Keratinocyte (primary cell): ENCODE measurements at regions not wholly inside any gene's neighbourhood (a gene's known extent, or its start where the extent isn't known, plus 50 kb on each side); places are given as distances from the start of the nearest gene placed in this dataset.

ENCODE experiments used
- DNase-seq: peaks from one replicate; pipeline ENCODE4 v3.0.0-alpha.2; 2011; ENCODE audit warnings: low read depth, missing footprints, low spot score
- FAIRE-seq: peaks from 2 replicates; lab custom pipeline; 2011; peaks lifted over from hg19 to GRCh38; lab: Jason Lieb, UNC
- H2AFZ ChIP-seq: 2 replicates; pipeline ENCODE4 v1.6.0; 2012; ENCODE audit warnings: low read length, control low read depth, inconsistent platforms; ENCODE audit not compliant: control insufficient read depth
- H3K27ac ChIP-seq: 2 replicates; pipeline ENCODE4 v1.5.1; 2011; ENCODE audit warnings: low read length; ENCODE audit not compliant: control insufficient read depth, insufficient read depth
- H3K27me3 ChIP-seq: 3 replicates; pipeline ENCODE4 v1.6.0; 2011; ENCODE audit warnings: low read length; ENCODE audit not compliant: control insufficient read depth, insufficient read depth; ENCODE audit errors: extremely low read depth
- H3K36me3 ChIP-seq, 2 experiments: 2 replicates in 1 of 2; 3 replicates in 1 of 2; pipeline ENCODE4 v1.5.1; 2011; ENCODE audit warnings: low read length in 2 of 2, mild to moderate bottlenecking in 1 of 2; ENCODE audit not compliant: control insufficient read depth in 2 of 2, insufficient read depth in 2 of 2; ENCODE audit errors: extremely low read depth in 1 of 2
- H3K4me1 ChIP-seq: 3 replicates; pipeline ENCODE4 v1.5.1; 2011; ENCODE audit warnings: low read length; ENCODE audit not compliant: control insufficient read depth, insufficient read depth; ENCODE audit errors: extremely low read depth
- H3K4me2 ChIP-seq: 3 replicates; pipeline ENCODE4 v1.6.0; 2011; ENCODE audit warnings: low read depth, low read length; ENCODE audit not compliant: control insufficient read depth, insufficient read depth; ENCODE audit errors: extremely low read depth
- H3K4me3 ChIP-seq, 3 experiments: fragments of 200-600 bp in 1 of 3; sonication (generic) in 1 of 3; 2 replicates in 2 of 3; 3 replicates in 1 of 3; pipeline ENCODE4 v1.5.1; 2011 to 2016; ENCODE audit warnings: low read length in 3 of 3, mild to moderate bottlenecking in 3 of 3, control low read depth in 2 of 3, inconsistent platforms in 1 of 3, low read depth in 1 of 3, mixed read lengths in 1 of 3, mixed run types in 1 of 3, moderate library complexity in 1 of 3; ENCODE audit not compliant: control insufficient read depth in 2 of 3, insufficient read depth in 2 of 3; ENCODE audit errors: extremely low read depth in 1 of 3
- H3K79me2 ChIP-seq: 2 replicates; pipeline ENCODE4 v1.6.0; 2012; ENCODE audit warnings: low read length; ENCODE audit not compliant: control insufficient read depth, insufficient read depth
- H3K9ac ChIP-seq: 3 replicates; pipeline ENCODE4 v1.6.0; 2011; ENCODE audit warnings: low read length; ENCODE audit not compliant: control insufficient read depth, insufficient read depth; ENCODE audit errors: extremely low read depth
- H3K9me1 ChIP-seq: 3 replicates; pipeline ENCODE4 v1.6.0; 2011; ENCODE audit warnings: low read length; ENCODE audit not compliant: control insufficient read depth, insufficient read depth; ENCODE audit errors: extremely low read depth
- H3K9me3 ChIP-seq: 2 replicates; pipeline ENCODE4 v1.5.1; 2012; ENCODE audit warnings: low read depth, low read length; ENCODE audit not compliant: control insufficient read depth
- H4K20me1 ChIP-seq: 3 replicates; pipeline ENCODE4 v1.6.0; 2011; ENCODE audit warnings: low read length; ENCODE audit not compliant: control insufficient read depth, insufficient read depth; ENCODE audit errors: extremely low read depth
- EZH2 ChIP-seq: IDR thresholded peaks from one replicate; pipeline ENCODE4 v1.6.1; 2012; ENCODE audit warnings: inconsistent platforms, mild to moderate bottlenecking, low read length, moderate library complexity
- dilution Hi-C: fragments of 300-500 bp; cut with MboI; formaldehyde crosslinking; loops from one replicate; pipeline ENCODE4 v1.7.0; 2020; ENCODE audit warnings: low sequenced_read_pairs; ENCODE audit not compliant: extremely low pct_ligation_motif_present
- TF ChIP-seq, protein P1 (sequence below), 3 experiments: IDR thresholded peaks in 1 of 3; conservative IDR thresholded peaks in 1 of 3; optimal IDR thresholded peaks in 1 of 3; 2 replicates in 2 of 3; 3 replicates in 1 of 3; pipeline versions ENCODE3 to v1.5.1; 2011; ENCODE audit warnings: low read length in 3 of 3, mild to moderate bottlenecking in 3 of 3, moderate library complexity in 2 of 3, control low read depth in 1 of 3, inconsistent platforms in 1 of 3; ENCODE audit not compliant: insufficient read depth in 2 of 3; ENCODE audit errors: extremely low read depth in 1 of 3

DNA sequence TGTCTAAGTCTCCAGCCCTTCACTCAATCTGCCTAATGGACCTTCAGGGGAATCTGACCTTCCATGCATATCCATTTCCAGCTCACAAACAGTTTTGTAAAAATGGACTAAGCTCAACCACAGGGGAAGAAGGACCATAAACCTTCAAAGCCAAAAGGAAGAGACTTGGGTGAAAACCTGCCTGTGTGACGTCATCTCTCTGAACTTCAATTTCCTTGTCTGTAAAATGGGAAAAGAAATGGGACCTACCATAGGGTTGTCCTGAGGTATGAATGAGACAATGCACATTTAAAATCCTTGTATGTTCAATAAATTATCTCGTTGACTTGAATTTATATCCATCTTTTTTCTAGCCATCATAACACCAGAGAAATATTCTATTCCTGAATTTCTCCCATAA lies 370.7 kb downstream of the INSC start:
- Histone ChIP-seq H4K20me1 (no peaks in the 10 kb centered on the region), H3K27me3 (no peaks in the 10 kb centered on the region), H2AFZ (no peak overlapping the region), H3K27ac (no peak overlapping the region), H3K4me3 (no peak overlapping the region), H3K9me3 (no peaks in the 10 kb centered on the region), H3K4me1 (no peaks in the 10 kb centered on the region), H3K4me2 (no peak overlapping the region), H3K36me3 (no peaks in the 10 kb centered on the region), H3K9me1 (no peaks in the 10 kb centered on the region), H3K9ac (no peak overlapping the region), H3K79me2 (no peaks in the 10 kb centered on the region)
- TF ChIP-seq, protein P1, sequence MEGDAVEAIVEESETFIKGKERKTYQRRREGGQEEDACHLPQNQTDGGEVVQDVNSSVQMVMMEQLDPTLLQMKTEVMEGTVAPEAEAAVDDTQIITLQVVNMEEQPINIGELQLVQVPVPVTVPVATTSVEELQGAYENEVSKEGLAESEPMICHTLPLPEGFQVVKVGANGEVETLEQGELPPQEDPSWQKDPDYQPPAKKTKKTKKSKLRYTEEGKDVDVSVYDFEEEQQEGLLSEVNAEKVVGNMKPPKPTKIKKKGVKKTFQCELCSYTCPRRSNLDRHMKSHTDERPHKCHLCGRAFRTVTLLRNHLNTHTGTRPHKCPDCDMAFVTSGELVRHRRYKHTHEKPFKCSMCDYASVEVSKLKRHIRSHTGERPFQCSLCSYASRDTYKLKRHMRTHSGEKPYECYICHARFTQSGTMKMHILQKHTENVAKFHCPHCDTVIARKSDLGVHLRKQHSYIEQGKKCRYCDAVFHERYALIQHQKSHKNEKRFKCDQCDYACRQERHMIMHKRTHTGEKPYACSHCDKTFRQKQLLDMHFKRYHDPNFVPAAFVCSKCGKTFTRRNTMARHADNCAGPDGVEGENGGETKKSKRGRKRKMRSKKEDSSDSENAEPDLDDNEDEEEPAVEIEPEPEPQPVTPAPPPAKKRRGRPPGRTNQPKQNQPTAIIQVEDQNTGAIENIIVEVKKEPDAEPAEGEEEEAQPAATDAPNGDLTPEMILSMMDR (optimal IDR thresholded peaks at IDR 0.05 in 1 of 3, IDR thresholded peaks at IDR 0.05 in 1 of 3, conservative IDR thresholded peaks at IDR 0.05 in 1 of 3; ENCODE audit: extremely low read depth in 1 of 3, insufficient read depth in 2 of 3, low read length in 3 of 3): no peak
- no peak for TF ChIP-seq EZH2
- no peak for DNase-seq
- no peak for FAIRE-seq
- dilution Hi-C loops: no loop called here

DNA sequence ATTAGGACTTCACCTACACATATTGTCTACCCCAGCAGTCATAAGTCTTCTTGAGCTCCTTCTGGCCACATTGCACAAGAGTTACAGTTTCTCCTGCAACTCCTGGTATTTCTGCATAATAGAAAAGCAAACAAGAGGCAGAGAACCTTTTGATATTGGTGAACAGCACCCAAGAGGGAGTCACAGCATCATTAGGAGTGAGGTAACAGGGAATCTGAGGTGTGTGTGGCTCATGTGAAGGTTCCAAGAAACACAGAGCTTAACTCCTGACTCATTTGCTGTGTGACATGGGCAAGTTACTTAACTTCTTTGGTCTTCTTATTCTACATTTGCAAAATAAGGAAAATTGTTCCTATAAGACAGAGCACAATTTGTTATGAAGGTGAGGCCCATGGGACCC lies 374.6 kb downstream of the INSC start:
- dilution Hi-C loops: no loop called here
- Histone ChIP-seq H2AFZ (no peak overlapping the region), H3K4me3 (no peak overlapping the region), H3K79me2 (no peaks in the 10 kb centered on the region), H3K9me3 (no peaks in the 10 kb centered on the region), H3K27ac (no peak overlapping the region), H4K20me1 (no peaks in the 10 kb centered on the region), H3K4me2 (no peak overlapping the region), H3K27me3 (no peaks in the 10 kb centered on the region), H3K9ac (no peak overlapping the region), H3K4me1 (no peaks in the 10 kb centered on the region), H3K9me1 (no peaks in the 10 kb centered on the region), H3K36me3 (no peaks in the 10 kb centered on the region)
- DNase-seq (no peak), FAIRE-seq (no peak)
- no peak for TF ChIP-seq EZH2
- TF ChIP-seq, protein P1 (optimal IDR thresholded peaks at IDR 0.05 in 1 of 3, IDR thresholded peaks at IDR 0.05 in 1 of 3, conservative IDR thresholded peaks at IDR 0.05 in 1 of 3; ENCODE audit: extremely low read depth in 1 of 3, insufficient read depth in 2 of 3, low read length in 3 of 3): no peak
